Bronchial epithelial cell (primary cell): ENCODE measurements at regions not wholly inside any gene's neighbourhood (a gene's known extent, or its start where the extent isn't known, plus 50 kb on each side); places are given as distances from the start of the nearest gene placed in this dataset.

ENCODE experiments used
- DNase-seq: peaks from one replicate; pipeline ENCODE4 v3.0.0-alpha.2; 2010; ENCODE audit warnings: low read depth
- FAIRE-seq: peaks from 2 replicates; lab custom pipeline; 2011; peaks lifted over from hg19 to GRCh38; lab: Jason Lieb, UNC
- H3K27me3 ChIP-seq: 2 replicates; pipeline ENCODE4 v1.5.1; 2011; ENCODE audit warnings: low read length; ENCODE audit not compliant: control insufficient read depth, insufficient read depth
- H3K36me3 ChIP-seq: 2 replicates; pipeline ENCODE4 v1.5.1; 2011; ENCODE audit warnings: low read length; ENCODE audit not compliant: control insufficient read depth, insufficient read depth
- H3K4me3 ChIP-seq: 2 replicates; pipeline ENCODE4 v1.5.1; 2011; ENCODE audit warnings: mild to moderate bottlenecking, low read depth, low read length, control low read depth
- CTCF ChIP-seq: IDR thresholded peaks from 2 replicates; pipeline ENCODE4 v1.5.1; 2011; ENCODE audit warnings: mild to moderate bottlenecking, moderate library complexity, low read length, control low read depth, inconsistent platforms; ENCODE audit not compliant: insufficient read depth, severe bottlenecking

GRCh38 chr7:12965767-12966166 lies 278.3 kb downstream of the ARL4A start:
- no peak for FAIRE-seq
- no peak overlapping the region for H3K4me3 ChIP-seq
- TF ChIP-seq CTCF, result no peak
- no peaks in the 10 kb centered on the region for H3K27me3 ChIP-seq
- peak; percentile 82 for DNase-seq
- H3K36me3 ChIP-seq, result no peaks in the 10 kb centered on the region

- FAIRE-seq (no peak), DNase-seq (no peak)
- no peak overlapping the region for H3K4me3 ChIP-seq
- no peak for TF ChIP-seq CTCF
- H3K27me3 ChIP-seq, result no peaks in the 10 kb centered on the region
- no peaks in the 10 kb centered on the region for H3K36me3 ChIP-seq
These were observed 279.9 kb downstream of the ARL4A start for GRCh38 chr7:12967322-12967721.

DNA sequence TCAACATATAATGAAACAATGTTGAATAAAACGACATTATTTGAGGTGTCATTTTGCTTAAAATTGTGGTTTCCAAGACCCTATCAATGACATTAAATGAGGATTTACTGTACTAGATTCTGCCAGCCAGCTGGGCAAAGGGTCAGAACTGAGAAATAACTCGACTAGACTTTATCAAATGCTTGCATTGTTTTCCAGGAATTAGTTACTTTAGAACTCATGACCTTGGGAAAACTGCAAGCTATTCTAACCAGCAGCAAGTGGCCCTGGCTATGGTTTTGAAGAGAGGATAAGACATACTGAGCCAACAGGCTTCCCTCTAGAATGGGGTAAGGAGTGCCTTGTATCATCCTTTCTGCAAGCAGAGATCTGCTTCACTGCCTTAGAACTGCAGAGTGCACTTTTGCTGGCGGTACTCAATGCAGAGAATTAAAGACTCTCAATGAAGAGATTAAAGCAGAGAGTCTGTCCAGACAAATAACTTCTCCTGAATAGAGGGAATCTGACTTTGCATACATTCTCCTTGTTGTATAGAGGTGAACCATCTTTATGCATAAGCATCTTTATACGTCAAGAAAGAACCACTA lies 281.5 kb downstream of the ARL4A start:
- H3K4me3 ChIP-seq, result no peak overlapping the region
- DNase-seq (no peak), FAIRE-seq (no peak)
- no peaks in the 10 kb centered on the region for H3K27me3 ChIP-seq
- no peaks in the 10 kb centered on the region for H3K36me3 ChIP-seq
- no peak for TF ChIP-seq CTCF

- H3K4me3 ChIP-seq, result no peak overlapping the region
- TF ChIP-seq CTCF, result no peak
- FAIRE-seq, result no peak
These were observed 283.2 kb downstream of the ARL4A start for GRCh38 chr7:12970626-12971025.

GRCh38 chr7:12974451-12975166 lies 287.2 kb downstream of the ARL4A start:
- no peak for TF ChIP-seq CTCF
- Histone ChIP-seq H3K36me3 (no peaks in the 10 kb centered on the region), H3K27me3 (no peaks in the 10 kb centered on the region), H3K4me3 (no peak overlapping the region)
- no peak for DNase-seq
- no peak for FAIRE-seq

More at GRCh38 chr7:12970626-12971025, 283.2 kb downstream of the ARL4A start:
- Histone ChIP-seq H3K36me3 (no peaks in the 10 kb centered on the region), H3K27me3 (no peaks in the 10 kb centered on the region)
- no peak for DNase-seq
